ENCODE measurements at regions not wholly inside any gene's neighbourhood (a gene's known extent, or its start where the extent isn't known, plus 50 kb on each side); places are given as distances from the start of the nearest gene placed in this dataset.

- TF ChIP-seq CTCF (IDR thresholded peaks at IDR 0.05) (no peak), POLR2A (IDR thresholded peaks at IDR 0.05) (no peak)
These were observed 375.3 kb upstream of the XYLT1 start for GRCh38 chr16:17846030-17846429.
